HS-5 (cell line): ENCODE measurements at regions not wholly inside any gene's neighbourhood (a gene's known extent, or its start where the extent isn't known, plus 50 kb on each side); places are given as distances from the start of the nearest gene placed in this dataset.

Experiments used
- DNase-seq: peaks from one replicate; pipeline ENCODE4 v3.0.0-alpha.2; 2012; ENCODE audit warnings: low read depth

DNA sequence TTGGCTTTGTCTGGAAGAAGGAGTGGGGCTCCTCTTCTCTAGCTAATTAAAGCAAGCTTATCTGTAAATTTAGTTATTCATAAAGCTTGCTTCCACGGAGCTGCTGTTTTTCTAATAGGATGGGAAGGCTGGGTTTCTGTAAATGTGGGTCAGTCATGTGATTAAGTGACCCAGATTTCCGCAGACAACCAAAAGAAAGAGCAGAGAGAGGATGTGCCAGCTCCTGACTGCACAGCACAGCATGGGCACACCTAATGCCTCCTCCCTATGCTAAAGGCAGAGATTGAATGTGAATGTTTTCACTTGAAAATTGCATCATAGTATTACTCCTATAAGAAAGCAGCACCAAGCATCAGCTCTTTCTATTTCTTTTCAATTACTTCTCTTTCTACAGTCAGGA is 160.2 kb downstream of the FAT3 start:
- no peak for DNase-seq

DNA sequence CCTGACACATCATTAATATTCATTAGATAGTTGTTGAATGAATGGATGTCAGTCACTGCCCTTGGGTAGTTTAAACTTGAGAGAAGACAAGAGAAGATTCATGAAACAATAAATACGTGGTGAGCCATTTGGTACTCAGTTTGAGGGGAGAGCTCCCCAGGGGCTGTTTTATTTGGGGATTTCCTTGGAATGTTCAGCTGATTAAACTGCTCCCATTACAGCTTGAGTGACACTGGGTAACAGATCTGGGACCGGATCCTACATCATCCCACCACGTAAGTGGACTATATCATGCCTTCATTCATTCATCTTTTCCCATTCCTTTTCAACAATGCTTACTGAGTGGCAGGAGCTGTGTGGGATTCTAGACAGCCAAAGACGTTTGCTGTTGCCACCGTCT is 162.0 kb downstream of the FAT3 start:
- DNase-seq: no peak

- DNase-seq: no peak
These were observed 163.2 kb downstream of the FAT3 start for GRCh38 chr11:92387859-92388258.

DNA sequence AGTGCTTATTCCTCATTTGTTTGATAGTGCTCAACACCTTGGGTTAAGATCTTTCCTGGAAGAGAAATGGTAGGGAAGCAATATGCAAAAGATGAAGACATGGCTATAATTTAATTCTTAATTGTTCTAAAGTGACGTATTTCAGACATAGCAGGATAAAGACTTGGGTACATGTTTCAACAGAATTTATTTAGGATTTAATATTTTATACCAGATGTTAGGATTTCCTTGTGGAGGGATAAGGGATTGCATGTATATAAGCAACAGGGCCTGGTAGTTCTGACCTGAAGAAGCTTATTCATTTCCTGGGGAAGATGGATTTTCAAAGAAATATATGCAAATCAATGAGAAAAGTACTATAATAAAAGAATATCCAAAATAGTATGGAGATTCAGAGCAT is 163.8 kb downstream of the FAT3 start:
- no peak for DNase-seq

DNA sequence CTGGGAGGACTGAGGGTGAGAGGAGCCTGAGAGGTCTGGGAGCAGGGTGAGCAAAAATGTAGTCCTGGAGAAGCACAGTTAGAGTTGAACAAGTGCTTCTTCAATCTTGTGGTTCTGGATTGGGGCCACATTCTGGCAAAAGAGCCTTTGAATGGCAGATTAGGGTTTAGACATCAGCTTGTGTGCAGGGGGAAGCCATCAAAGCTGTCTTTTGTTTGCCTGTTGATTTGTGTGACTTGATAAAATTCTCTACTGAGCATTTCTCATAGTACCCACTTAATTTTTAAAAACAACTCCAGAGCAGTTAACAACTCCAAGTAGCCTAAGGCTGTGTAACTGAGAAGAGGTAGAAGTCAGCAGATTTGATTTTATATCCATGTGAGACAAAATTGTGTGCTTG is 166.2 kb downstream of the FAT3 start:
- no peak for DNase-seq

DNA sequence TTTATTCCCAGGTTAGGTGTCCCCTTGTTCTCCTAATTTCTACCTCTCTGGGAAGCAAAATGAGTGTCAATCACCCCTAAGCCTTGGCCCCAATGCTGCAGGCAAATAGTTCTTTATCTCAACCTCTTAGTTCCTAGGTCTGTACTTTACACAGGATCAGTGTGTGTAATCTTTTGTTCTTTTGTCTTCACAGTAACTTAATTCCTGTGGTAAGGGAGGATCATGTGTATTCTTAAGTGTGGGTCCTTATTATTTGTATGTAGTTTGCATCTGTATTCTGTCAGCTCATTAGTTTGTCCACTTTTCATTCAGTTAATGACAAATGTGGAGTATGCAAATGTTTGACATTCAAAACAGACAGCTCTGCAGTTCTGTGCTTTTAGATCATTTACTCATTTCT is 166.7 kb downstream of the FAT3 start:
- no peak for DNase-seq

DNA sequence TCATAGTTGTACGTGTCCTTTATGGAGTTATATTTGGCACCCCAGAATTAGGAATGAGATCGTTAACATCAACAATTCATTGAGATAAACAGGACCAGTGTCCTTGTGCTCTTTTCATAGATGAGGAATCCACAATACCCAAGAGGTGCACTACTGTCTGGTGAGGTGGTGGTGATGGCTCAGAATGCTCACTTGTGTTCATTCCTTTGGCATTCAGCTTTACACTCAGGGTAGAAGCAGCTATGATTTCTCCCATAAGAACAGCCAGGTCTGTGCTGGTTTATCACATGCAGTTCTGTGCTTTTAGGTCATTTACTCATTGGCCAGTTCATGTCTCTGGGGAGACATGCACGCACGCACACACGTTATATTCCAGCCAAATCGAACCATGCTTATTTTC is 167.2 kb downstream of the FAT3 start:
- no peak for DNase-seq

- DNase-seq: no peak
These were observed 168.6 kb downstream of the FAT3 start for GRCh38 chr11:92393218-92393617.

GRCh38 chr11:92396133-92396532 is 171.5 kb downstream of the FAT3 start:
- no peak for DNase-seq

DNA sequence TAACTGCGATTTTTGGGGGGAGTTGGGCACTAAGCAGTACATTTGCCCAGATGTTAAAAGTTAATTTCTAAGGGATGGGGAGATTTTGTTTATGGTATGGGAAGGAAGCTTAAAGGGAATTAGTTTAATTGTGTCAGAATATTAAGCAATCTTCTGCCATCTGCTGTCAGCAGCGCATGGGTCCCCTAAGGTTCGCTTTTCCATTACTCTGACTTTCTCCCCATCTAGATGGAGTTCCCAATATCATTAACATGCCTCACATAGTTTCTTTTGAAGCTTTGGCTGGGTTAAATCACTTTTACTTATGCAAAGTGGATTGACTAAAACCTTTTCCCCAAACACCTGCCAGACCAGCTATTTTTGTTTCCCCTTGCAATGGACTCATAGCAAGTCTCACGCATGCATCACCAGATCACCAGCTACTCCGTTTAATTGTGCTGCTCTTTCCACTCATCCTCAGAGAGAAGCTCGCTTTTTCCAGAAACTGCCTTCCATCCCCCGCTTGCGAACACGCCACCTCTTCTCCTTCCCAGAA is 172.7 kb downstream of the FAT3 start:
- DNase-seq: no peak

DNA sequence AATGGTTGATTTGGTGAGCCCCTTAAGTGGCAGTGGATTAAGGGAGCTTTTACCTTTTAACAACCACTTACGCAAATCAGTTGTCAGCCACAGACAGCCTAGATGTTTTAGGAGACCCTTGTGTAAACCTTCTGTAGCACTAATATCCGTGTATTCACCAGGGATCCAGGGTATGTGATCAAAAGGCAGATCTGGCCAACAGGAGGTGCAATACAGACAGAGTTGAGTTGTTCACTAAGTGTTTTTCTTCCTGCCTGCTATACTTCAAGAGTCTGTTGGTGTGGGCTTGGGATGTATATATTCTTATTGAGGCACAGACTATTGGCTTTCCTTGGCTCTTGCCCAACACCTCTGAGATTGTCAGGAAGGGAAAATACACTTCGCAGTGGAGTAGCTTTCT is 175.1 kb downstream of the FAT3 start:
- no peak for DNase-seq

- DNase-seq: no peak
These were observed 176.9 kb downstream of the FAT3 start for GRCh38 chr11:92401520-92401919.

GRCh38 chr11:92406472-92406871 is 181.9 kb downstream of the FAT3 start:
- no peak for DNase-seq

GRCh38 chr11:92409355-92409754 is 184.7 kb downstream of the FAT3 start:
- DNase-seq: no peak

DNA sequence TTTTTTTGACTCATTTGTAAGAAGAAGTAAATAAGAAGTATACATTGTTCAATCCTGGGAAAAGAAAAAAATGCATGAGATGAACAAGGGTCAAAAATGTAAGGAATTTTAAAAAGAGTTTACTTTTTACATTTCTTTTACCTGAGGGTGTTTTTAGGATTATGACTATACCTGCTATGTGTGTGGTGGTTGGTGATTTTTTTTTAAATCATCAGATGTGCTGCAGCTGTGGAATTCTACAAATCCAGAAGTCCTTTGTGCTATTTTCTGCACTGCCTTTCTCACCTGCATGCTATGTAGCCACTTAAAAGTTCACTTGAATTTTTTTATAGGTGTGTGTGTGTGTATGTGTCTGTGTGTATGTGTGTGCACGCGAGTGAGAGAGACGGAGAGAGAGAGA is 185.3 kb downstream of the FAT3 start:
- no peak for DNase-seq

DNA sequence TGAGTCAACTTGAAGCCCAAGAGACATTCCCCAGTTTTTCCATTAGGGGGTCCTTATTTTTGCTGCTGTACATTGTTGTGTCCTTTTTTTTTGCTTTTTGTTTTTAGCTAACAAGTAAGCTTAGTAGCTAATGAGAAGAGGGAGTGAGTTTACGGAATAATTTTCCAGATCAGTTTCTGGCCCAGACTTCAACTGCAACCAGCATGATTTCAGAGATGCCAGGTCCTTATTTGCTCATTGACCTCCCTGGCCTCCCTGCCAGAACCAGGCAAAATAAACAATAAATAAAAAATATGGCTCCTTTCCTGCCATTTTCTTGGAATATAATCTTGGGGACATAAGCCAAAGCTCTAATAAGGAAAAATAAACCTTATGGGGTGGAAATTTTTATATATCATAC is 185.9 kb downstream of the FAT3 start:
- DNase-seq: no peak

DNA sequence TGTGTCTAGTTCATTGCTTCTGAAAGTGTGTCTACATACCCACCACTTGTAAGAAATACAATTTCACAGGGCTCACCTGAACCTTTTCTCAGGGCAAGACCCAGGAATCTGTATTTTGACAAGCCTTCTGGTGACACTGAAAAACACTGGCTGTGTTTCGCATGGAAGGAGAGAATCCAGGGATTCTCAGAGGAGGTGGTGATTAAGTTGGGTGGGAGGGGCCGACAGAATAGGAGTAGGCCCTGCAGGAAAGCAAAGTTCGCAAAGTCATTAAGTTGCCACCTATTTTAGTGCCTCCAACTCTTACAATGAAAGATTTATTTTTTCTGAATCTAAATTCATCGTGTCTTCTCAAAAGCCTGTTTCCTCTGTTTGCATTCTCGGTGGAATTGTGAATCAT is 186.8 kb downstream of the FAT3 start:
- DNase-seq: no peak

- DNase-seq: no peak
These were observed 189.3 kb downstream of the FAT3 start for GRCh38 chr11:92413757-92414513.

DNA sequence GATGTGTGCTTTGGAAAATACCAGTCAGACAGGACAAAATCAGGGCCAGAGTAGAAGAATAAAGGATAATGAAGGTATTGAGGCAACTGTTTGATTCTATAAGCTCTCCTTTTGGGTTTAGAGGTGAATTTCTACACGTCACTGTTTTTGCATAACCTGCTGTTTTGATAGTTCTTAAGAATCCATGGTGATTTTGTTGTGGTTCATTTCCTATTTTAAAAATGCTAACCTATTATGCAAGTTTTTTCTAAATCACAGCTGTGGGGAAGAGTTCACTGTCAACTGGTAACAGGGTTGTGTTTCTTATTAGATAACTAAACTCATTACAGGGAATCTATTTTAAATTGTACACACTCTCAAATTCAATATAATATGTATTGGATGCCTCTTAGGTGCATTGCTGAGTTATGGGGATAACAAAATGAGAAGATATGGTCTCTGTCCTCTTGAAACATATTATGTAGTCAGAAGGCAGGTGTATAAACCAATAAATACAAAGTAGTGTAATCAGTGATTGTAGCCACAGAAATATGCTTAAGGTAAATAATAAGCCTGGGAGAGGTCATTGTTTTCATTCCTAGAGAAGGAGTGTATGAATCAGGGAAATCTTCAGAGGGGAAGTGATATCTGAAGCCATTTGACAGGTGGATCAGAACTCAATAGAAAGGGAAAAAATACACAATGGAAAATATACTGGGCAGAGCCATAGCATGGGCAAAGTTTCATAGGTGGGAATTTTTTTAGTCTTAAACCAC is 192.5 kb downstream of the FAT3 start:
- DNase-seq: no peak

DNA sequence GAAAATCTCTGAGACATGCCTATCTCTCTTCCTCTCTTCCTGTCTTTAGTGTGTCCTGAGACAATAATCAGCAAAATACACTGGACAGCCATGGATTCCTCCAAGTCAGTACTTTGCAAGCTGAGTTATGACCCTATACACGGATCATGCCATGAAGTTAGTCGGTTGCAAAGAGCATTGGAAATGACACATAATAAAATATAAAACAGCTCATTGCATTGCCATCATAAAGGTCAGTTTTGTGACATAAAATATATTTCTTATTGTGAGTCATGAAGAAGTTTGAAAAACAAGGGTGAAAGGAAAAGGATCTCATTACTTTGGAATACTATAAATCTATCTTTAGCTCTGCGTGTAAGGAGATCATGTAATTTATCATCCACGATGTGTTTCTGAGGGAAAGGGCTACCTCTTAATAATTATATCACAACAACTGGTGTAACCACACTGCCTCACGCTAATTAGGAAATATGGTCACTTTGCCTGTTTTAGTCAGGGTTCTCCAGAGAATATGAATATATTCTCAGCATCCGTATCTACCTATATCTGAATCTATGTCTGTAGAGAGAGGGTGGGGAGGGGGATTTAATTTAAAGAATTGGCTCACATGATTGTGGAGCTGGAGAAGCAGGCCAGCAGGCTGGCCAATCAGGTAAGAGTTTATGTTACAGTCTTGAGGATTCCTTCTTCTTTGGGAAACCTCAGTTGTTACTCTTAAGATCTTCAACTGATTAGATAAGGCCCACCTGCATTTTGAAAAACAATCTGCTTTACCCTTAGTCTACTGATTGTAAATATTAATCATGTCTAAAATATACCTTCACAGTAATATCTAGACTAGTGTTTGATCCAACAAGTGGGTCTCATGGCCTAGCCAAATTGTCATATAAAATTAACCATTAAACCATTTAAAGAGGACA is 198.8 kb downstream of the FAT3 start:
- DNase-seq: no peak

GRCh38 chr11:92424281-92424680 is 199.7 kb downstream of the FAT3 start:
- DNase-seq: no peak

- no peak for DNase-seq
These were observed 200.5 kb downstream of the FAT3 start for GRCh38 chr11:92425127-92425526.
